ENCODE measurements at regions not wholly inside any gene's neighbourhood (a gene's known extent, or its start where the extent isn't known, plus 50 kb on each side); places are given as distances from the start of the nearest gene placed in this dataset.

DNA sequence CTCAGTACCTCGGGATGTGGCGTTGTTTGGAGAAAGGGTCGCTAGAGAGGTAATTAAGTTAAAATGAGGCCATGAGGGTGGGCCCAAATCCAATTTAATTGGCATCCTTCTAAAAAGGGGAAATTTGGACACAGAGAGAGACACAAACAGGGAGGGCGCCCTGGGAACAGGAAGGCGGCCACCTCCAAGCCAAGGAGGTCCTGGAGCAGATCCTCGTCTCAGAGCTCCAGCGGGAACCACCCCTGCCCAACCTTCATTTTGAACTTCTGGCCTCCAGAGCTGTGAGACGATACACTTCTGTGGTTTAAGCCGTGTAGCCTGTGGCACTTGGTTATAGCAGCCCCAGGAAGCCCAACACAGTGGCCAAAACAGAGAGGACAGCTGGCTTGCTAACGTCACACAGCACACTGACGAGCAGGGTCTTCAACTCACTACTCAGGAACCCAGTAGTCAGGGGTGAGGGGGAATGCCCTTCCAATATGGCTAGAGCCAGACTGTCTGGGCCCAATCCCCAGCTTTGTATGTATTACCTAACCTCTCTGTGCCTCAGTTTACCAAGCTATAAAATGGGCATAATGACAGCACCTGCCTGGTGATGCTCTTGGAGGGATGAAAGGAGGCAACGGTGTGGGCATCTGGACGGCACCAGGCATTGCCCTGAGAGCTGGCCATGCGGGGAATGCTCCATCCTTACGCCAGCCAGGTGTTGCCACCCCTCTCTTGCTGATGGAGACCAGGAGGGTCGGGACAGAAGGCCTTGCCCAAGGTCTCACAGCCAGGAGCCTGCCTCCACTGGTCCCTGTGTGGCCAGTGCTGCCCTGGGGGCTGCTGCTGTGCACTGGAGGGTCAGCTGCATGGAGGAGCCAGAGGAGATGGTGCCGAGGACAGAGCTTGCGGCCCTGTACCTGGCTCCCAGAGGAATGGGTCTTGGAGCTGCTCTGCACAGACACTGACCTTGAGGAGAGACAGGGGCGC is 53.3 kb upstream of the LINC01488 start:
- DNase-seq (ENCODE audit: extremely low spot score) = no peak
- ChIA-PET CTCF (no interaction called here), POLR2A (no interaction called here)
- TF ChIP-seq FOXA1 (IDR thresholded peaks at IDR 0.05) (no peak), FOXM1 (IDR thresholded peaks at IDR 0.05; ENCODE audit: borderline replicate concordance) (no peak), TARDBP (IDR thresholded peaks at IDR 0.05) (no peak), SP1 (IDR thresholded peaks at IDR 0.05) (no peak), FOXK2 (IDR thresholded peaks at IDR 0.05) (no peak), SUZ12 (IDR thresholded peaks at IDR 0.05) (no peak), ARNT (IDR thresholded peaks at IDR 0.05) (no peak), LEF1 (IDR thresholded peaks at IDR 0.05; ENCODE audit: borderline replicate concordance) (no peak), NFRKB (IDR thresholded peaks at IDR 0.05) (no peak), ZNF384 (IDR thresholded peaks at IDR 0.05) (no peak)
- TF ChIP-seq, protein P1, sequence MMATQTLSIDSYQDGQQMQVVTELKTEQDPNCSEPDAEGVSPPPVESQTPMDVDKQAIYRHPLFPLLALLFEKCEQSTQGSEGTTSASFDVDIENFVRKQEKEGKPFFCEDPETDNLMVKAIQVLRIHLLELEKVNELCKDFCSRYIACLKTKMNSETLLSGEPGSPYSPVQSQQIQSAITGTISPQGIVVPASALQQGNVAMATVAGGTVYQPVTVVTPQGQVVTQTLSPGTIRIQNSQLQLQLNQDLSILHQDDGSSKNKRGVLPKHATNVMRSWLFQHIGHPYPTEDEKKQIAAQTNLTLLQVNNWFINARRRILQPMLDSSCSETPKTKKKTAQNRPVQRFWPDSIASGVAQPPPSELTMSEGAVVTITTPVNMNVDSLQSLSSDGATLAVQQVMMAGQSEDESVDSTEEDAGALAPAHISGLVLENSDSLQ (IDR thresholded peaks at IDR 0.05) = no peak

- ChIA-PET CTCF (no interaction called here), POLR2A (no interaction called here)
- DNase-seq (ENCODE audit: extremely low spot score) = no peak
- TF ChIP-seq ZNF384 (IDR thresholded peaks at IDR 0.05) = no peak
- no peak for TF ChIP-seq ARNT (IDR thresholded peaks at IDR 0.05)
Measured at GRCh38 chr11:69429716-69430491, 51.6 kb upstream of the LINC01488 start.

GRCh38 chr11:69430566-69430965 is 50.9 kb upstream of the LINC01488 start:
- CTCF ChIA-PET = no interaction called here
- POLR2A ChIA-PET = no interaction called here
- TF ChIP-seq SUZ12 (IDR thresholded peaks at IDR 0.05) = no peak
- no peak for TF ChIP-seq HDGF (IDR thresholded peaks at IDR 0.05; ENCODE audit: borderline replicate concordance)
- TF ChIP-seq ELF4 (IDR thresholded peaks at IDR 0.05) = no peak
- no peak for TF ChIP-seq FOXA1 (IDR thresholded peaks at IDR 0.05)
- no peak for TF ChIP-seq TARDBP (IDR thresholded peaks at IDR 0.05)
- no peak for TF ChIP-seq LEF1 (IDR thresholded peaks at IDR 0.05; ENCODE audit: borderline replicate concordance)
- no peak for TF ChIP-seq ARNT (IDR thresholded peaks at IDR 0.05)
- no peak for DNase-seq (ENCODE audit: extremely low spot score)

DNA sequence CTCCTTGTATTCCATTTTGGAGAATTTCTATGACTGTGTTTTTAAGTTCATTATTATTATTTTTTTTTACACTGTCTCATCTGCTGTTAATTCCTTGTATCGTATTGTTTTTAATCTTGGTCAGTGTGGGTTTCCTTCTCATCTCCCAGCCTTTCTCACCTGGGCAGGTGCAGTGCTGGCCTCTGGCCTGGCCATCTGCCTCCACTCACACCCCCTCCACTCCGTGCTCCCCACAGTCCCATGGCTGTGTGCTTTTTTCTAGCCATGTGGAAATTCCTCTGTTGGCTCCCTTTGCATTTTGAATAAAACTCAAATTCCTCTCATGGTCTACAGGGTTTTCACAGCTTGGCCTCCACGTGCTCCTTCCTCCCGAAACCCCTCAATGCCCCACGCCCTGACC is 50.3 kb upstream of the LINC01488 start:
- no peak for DNase-seq (ENCODE audit: extremely low spot score)
- no peak for TF ChIP-seq SUZ12 (IDR thresholded peaks at IDR 0.05)
- no peak for TF ChIP-seq HDGF (IDR thresholded peaks at IDR 0.05; ENCODE audit: borderline replicate concordance)
- ChIA-PET POLR2A (no interaction called here), CTCF (no interaction called here)
